T47D (cell line): ENCODE measurements at regions not wholly inside any gene's neighbourhood (a gene's known extent, or its start where the extent isn't known, plus 50 kb on each side); places are given as distances from the start of the nearest gene placed in this dataset.
A peak's percentile ranks its signal among the peaks of the same experiment; 100 is the strongest.

Experiments
- DNase-seq, 2 experiments: peaks; one replicate each; pipeline versions ENCODE4 v3.0.0 to v3.0.0-alpha.2; 2011 to 2012; ENCODE audit warnings: low read depth in 1 of 2, low spot score in 1 of 2
- JUND ChIP-seq: IDR thresholded peaks from 2 replicates; pipeline ENCODE4 v1.6.1; 2012; ENCODE audit warnings: low read depth
- in situ Hi-C: cut with HindIII; loops from 2 replicates; pipeline ENCODE4 v1.10.0; 2016; ENCODE audit warnings: low sequenced_read_pairs, low pct_unique_long_range_greater_than_20kb

DNA sequence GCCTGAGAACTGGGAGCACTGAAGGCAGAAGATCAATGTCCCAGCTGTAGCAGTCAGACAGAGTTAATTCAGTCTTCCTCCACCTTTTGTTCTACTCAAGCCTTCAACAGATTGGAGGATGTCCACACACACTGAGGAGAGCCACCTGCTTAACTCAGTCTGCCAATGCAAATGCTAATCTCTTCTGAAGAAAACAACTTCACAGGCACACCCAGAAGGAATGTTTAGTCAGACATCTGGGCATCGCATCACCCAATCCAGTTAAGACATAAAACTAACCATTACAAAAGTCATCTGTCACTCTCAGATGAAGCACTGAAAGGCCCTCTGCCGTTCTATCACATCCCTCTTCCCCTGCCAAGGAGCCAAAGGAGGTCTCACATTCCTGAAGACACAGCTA is 173.7 kb downstream of the CENPC start:
- no peak for TF ChIP-seq JUND
- in situ Hi-C loops, result no loop called here
- no peak for DNase-seq

DNA sequence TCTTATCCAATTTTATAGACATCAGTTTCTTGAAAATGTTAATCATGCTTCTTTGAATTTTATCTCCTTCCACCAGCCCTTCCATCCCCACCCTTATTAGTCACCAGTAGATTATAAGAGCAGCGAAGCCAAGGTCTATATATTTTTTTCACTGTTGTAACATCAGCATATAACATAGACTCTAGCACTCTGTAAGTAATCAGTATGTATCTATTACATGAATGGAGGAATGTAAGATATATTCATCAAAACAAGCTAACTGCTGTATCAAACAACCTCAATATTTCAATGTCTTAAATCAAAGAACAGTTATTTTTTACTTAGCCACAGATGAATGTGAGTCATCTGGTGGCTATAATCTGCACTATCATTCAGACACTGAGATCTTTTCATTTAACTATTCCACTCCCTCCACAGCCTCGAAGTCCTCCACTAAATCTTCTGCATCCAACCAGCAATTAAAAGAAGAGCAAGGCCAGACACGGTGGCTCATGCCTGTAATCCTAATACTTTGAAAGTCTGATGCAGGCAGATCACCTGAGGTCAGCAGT is 178.9 kb downstream of the CENPC start:
- no peak for DNase-seq
- no peak for TF ChIP-seq JUND
- in situ Hi-C loops, result no loop called here

DNA sequence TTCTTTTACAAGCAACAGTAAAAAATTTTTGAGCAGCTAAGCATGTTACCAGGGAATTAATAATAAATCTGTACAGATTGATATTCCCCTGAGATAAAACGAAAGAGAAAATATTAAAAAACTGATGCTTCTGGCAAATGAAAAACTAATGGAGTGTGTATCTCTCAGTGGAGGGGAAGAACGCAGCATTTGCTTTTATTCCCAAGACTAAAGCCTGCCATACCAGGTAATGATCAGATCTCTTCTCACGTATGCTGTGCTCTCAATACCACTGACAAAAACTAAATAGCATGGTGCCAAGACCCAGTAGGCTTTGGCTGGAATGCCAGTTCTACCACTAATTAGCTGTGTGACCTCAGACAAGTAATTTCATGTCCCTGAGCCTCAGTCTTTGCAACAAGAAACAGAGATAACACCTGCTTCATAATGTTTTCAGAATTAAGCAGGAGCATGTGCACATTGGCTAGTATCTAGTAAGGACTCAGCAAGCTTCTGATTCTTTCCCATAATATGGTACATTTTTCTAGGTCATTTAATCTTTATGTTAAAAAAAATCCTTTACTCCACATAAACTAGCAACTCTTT is 179.6 kb downstream of the CENPC start:
- no peak for TF ChIP-seq JUND
- in situ Hi-C loops, result no loop called here

DNA sequence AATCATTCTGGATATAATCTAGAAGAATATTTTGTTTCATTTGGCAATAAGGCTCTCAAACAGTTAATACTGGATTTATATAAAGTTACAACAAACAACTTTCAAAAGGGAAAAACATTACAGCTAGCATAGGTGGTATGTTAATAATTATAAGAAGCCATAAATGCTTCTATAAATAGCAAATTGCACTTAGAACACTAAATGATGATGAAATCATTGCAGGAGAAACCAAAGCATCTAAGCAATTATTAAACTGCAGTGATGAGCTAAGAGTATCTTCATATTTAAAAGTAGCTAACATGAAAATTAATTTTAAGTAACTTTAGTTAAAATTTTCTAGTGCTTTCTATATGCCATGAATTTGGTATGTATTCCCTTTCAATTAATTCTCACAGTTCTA is 189.5 kb downstream of the CENPC start:
- no peak for DNase-seq
- TF ChIP-seq JUND, result no peak

More for the DNA sequence above, 179.6 kb downstream of the CENPC start:
- DNase-seq, result no peak

DNA sequence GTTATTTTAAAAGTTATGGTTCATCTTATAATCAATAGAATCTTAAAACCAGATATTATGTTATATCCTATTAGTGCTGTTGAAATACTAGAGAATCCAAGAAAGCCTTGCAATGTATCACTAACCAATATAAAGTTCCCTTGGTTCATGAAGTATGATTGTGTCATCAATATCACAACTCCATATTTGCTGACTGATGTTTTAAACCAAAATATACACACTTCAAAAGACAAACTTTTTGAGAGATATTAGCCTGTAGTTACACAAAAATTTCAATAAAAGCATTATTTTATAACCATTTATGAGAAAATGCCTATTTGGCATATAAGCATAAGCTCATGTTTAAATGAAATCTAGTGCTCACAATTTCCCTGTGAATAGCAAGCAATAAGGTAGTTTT is 198.6 kb downstream of the CENPC start:
- TF ChIP-seq JUND, result no peak
- DNase-seq, result no peak
- in situ Hi-C loops, result no loop called here

More for the DNA sequence above, 189.5 kb downstream of the CENPC start:
- in situ Hi-C loops, result no loop called here

DNA sequence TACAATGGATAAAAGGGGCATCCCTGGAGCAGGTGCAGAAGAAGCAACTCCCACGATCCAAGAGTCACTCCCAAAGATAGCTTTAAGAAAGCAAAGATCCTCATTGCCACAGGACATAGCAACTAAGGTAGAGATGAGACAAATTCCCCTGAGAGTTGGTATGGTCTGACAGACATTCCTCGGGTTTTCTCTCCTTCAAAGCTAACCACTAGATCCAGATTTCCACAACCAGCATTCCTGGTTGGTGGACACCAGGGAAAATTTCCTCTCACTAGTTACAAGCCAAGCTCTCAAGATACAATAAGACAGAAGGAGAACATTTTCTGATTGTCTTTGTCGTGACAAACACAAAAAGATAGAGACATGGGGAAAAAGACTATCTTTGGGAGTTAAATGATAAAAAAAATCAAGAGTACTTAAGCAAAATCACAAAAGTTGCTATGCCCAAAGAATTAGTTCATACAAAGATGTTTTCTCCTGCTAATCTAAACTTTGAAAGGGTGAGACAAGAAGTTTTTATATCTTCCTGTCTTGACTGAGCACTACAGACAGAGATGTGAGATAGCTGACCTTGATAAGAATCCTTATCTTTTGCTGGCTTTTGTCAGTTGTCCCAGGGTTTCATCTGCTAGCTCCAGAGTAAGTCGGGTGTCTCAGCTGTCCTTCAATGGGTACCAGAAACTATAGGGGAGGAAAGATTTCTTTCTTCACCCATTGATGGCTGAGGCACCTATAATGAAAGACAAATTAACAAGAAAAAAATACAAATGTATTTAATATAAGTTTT is 200.5 kb downstream of the CENPC start:
- no peak for TF ChIP-seq JUND
- in situ Hi-C loops, result no loop called here

DNA sequence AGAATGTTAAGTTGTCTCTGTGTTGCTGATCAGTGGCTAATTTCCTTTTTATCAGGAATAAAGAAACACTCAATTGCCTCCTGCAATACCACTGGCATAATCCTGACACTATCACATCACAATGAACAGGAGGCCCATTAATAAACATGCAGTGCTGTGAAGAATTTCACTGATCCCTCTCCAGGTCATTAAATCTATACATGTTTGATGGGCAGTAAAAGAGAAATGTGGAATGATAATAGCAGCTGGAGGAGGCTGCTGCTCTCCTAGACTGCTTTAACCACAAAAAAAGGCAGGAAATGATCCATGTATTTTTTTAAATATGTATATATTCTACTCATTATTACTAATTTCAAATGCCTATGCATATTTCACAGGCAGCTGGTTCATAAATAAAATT is 202.1 kb downstream of the CENPC start:
- in situ Hi-C loops, result no loop called here
- no peak for DNase-seq
- no peak for TF ChIP-seq JUND

More for the DNA sequence above, 200.5 kb downstream of the CENPC start:
- no peak for DNase-seq

DNA sequence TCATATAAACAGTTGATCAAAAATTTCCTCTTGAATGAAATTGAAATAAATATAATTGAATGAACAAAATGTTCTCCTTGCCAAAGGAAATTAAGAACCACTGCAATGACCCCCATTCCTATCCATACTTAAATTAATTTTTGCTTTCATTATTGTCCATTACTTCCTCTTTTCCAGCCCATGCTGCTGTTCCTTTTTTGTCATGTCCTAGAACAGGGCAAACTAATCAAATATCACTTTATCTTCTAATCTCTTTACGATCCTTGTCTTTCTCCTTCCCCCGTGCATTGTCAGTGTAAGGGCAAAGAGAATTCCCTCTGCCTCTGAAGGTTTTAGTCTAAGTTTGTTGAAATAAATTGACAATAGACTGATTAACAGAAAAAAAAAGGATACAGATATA is 203.0 kb downstream of the CENPC start:
- in situ Hi-C loops, result no loop called here
- DNase-seq, result no peak
- no peak for TF ChIP-seq JUND

DNA sequence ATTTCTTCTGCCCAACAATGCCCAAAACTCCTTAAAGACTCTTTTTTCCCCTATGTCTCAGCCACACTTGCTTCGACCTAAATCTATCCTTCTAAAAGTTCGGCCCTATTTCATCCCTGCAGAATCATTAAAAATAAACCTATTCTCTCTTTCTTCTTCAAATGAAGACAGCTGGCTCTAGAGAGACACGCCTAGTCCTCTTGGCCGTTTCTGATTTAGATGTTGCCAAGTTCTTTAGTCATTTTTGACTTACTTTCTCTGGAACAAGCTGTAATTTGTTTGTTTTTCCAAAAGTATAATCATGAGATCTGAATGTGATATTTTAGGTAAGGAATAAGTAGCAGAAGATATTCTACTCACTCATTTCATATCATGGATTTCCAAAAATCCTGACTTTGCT is 211.6 kb downstream of the CENPC start:
- in situ Hi-C loops, result no loop called here
- DNase-seq, result no peak

DNA sequence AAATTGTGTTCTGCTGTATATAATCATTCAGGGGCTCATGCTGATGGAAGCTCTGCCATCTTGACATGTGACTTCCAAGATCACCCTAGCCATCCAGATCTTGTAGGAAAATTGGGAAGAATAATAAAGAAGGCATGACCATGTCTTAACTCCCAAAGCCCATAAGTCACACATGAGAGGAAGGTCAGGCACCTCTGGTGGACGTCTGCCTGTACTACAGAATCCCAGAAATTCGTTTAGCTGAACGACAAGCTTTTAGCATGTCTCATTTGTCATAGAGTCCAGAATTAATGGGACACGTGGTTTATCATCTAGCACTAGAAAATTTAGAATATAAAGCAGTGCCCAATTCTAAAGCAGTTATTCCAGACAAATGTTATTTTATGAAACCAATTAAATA is 212.7 kb downstream of the CENPC start:
- no peak for TF ChIP-seq JUND
- peak; percentile 1 to 35 for DNase-seq
- in situ Hi-C loops, result no loop called here

More for the DNA sequence above, 211.6 kb downstream of the CENPC start:
- TF ChIP-seq JUND, result no peak

DNA sequence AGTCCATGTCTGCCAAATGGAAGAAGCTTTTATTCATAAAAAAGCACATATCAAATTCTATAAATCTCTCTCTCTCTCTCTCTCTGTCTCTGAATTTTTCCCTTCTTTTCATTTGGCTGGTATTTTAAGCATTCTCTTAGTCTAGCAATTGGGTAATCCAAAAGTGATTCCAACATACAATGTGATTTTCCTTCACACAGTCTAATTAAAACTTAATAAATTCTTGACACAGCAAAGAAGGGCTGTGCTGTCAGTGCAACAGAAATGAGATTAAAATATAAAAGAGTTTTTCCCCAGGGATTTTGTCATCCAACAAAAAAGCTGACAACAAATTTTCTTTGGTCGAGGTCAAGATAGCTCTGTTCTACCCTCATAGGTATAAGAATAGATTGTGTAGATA is 216.9 kb downstream of the CENPC start:
- in situ Hi-C loops, result no loop called here
- TF ChIP-seq JUND, result no peak

DNA sequence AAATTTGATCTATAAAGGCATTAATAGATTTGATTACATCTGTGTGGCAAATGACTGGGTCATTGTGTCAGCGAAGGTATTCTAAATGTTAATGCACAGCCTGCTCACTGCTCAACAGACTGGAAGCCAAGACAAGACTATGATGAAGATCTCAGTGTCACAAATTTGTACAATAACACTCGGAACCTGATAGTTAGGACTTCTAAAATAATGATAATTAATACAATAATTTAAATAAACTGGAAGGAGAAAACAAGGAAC is 217.4 kb downstream of the CENPC start:
- in situ Hi-C loops, result no loop called here
- no peak for DNase-seq
- TF ChIP-seq JUND, result no peak

More for the DNA sequence above, 216.9 kb downstream of the CENPC start:
- no peak for DNase-seq

DNA sequence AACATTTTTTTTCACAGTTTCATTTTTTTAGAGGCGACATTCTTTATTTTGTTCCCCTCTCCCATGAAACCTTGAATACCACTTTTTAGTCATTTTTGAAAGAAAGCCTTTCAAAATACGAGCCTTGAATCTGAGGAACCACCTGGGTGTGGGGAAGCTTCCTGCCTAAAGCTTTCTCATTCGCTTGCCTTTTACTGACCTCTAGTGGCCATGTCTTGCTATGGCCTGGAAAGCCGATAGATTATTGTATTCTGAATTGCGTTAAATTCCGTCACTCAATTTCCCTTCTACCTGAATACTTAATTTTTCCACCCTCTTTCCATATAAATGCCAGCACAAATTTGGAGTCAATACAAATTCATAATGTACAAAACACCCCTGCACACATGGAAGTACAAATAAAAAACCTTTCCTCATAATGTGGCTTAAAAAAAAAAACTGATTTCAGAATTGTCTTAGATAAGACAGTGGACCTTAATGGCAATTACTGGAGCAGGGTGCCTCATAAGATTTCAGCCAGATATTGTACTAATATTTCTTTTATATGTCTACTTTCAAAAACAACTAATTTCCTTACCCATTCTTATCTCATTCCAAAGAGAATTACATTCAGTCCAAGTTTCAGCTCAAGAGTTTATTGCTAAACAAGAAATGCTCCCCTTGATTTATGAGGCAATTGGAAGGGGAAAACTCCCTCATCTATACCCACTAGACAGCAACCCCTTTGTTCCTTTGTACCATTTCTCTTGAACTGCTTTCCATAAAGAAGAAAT is 217.9 kb downstream of the CENPC start:
- DNase-seq, result peak; percentile 45 to 69
- TF ChIP-seq JUND, result no peak
- in situ Hi-C loops, result no loop called here
